RWPE2 (cell line): ENCODE measurements at regions not wholly inside any gene's neighbourhood (a gene's known extent, or its start where the extent isn't known, plus 50 kb on each side); places are given as distances from the start of the nearest gene placed in this dataset.

Source experiments
- ATAC-seq: fragments of 200-7000 bp; cut with Tn5 transposase; 3 replicates; pipeline ENCODE4 v1.9.1; 2021; ENCODE audit warnings: low read depth
- DNase-seq: peaks from one replicate; pipeline ENCODE4 v3.0.0-alpha.2; 2020; ENCODE audit warnings: low spot score
- H3K27ac ChIP-seq: fragments of 450-650 bp; 2 replicates; pipeline ENCODE4 v1.5.1; 2017; ENCODE audit warnings: mild to moderate bottlenecking; ENCODE audit not compliant: poor library complexity, severe bottlenecking
- H3K27me3 ChIP-seq: fragments of 250-450 bp; sonication (Bioruptor Pico); 2 replicates; pipeline ENCODE4 v1.5.1; 2021; ENCODE audit warnings: mild to moderate bottlenecking, moderate library complexity; ENCODE audit not compliant: insufficient read depth, poor library complexity, severe bottlenecking
- H3K36me3 ChIP-seq: fragments of 250-450 bp; sonication (Bioruptor Pico); 2 replicates; pipeline ENCODE4 v1.5.1; 2020; ENCODE audit warnings: low read depth, mild to moderate bottlenecking, moderate library complexity
- H3K4me1 ChIP-seq: fragments of 250-450 bp; sonication (Bioruptor Pico); 2 replicates; pipeline ENCODE4 v1.5.1; 2021; ENCODE audit warnings: mild to moderate bottlenecking, moderate library complexity; ENCODE audit not compliant: insufficient read depth, poor library complexity, severe bottlenecking
- H3K4me3 ChIP-seq: fragments of 250-450 bp; sonication (Bioruptor Pico); 2 replicates; pipeline ENCODE4 v1.5.1; 2021; ENCODE audit warnings: mild to moderate bottlenecking, moderate library complexity; ENCODE audit not compliant: severe bottlenecking
- H3K9me3 ChIP-seq: fragments of 250-450 bp; sonication (Bioruptor Pico); 2 replicates; pipeline ENCODE4 v1.5.1; 2021; ENCODE audit warnings: mild to moderate bottlenecking, moderate library complexity; ENCODE audit not compliant: severe bottlenecking
- TF ChIP-seq, protein P1 (sequence below): fragments of 450-650 bp; IDR thresholded peaks from one replicate; pipeline ENCODE4 v1.5.1; 2017; ENCODE audit warnings: mild to moderate bottlenecking, moderate library complexity; ENCODE audit not compliant: poor library complexity, severe bottlenecking

DNA sequence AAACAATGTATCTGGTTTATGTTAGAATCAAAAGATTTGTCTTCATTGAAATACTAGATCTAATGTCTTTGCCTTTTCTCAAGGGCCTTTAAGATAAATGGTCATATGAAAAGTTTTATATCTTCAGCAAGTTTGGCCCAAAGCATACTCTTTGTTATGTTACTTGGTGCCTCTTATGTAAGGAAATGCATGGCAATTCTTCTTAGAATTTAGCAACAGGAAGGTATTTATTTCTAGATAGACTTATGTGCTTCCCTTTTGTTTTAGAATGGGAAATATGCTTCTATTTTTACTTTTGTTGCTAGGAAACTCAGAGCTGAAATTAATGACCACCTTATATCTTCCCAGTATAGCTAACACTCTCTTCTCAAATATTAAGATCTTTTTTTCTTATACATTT, 117.4 kb upstream of the DLX2 start:
- ATAC-seq (no peak), DNase-seq (no peak)
- Histone ChIP-seq H3K9me3 (no peaks in the 10 kb centered on the region), H3K4me3 (no peak overlapping the region), H3K27me3 (no peaks in the 10 kb centered on the region), H3K27ac (no peak overlapping the region), H3K36me3 (no peaks in the 10 kb centered on the region), H3K4me1 (peaks cover 25% of the 10 kb centered on the region)
- TF ChIP-seq, protein P1, sequence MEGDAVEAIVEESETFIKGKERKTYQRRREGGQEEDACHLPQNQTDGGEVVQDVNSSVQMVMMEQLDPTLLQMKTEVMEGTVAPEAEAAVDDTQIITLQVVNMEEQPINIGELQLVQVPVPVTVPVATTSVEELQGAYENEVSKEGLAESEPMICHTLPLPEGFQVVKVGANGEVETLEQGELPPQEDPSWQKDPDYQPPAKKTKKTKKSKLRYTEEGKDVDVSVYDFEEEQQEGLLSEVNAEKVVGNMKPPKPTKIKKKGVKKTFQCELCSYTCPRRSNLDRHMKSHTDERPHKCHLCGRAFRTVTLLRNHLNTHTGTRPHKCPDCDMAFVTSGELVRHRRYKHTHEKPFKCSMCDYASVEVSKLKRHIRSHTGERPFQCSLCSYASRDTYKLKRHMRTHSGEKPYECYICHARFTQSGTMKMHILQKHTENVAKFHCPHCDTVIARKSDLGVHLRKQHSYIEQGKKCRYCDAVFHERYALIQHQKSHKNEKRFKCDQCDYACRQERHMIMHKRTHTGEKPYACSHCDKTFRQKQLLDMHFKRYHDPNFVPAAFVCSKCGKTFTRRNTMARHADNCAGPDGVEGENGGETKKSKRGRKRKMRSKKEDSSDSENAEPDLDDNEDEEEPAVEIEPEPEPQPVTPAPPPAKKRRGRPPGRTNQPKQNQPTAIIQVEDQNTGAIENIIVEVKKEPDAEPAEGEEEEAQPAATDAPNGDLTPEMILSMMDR = no peak

GRCh38 chr2:172223601-172224054, 120.9 kb upstream of the DLX2 start:
- peaks cover 21% of the 10 kb centered on the region for H3K4me1 ChIP-seq
- DNase-seq (no peak), ATAC-seq (no peak)
- H3K27ac ChIP-seq = no peak overlapping the region
- no peak overlapping the region for H3K4me3 ChIP-seq
- TF ChIP-seq, protein P1 = no peak
- no peaks in the 10 kb centered on the region for H3K36me3 ChIP-seq
- H3K27me3 ChIP-seq = no peaks in the 10 kb centered on the region
- H3K9me3 ChIP-seq = no peaks in the 10 kb centered on the region

- Histone ChIP-seq H3K4me3 (no peak overlapping the region), H3K27ac (no peak overlapping the region), H3K36me3 (no peaks in the 10 kb centered on the region), H3K4me1 (peaks cover 39% of the 10 kb centered on the region), H3K27me3 (no peaks in the 10 kb centered on the region), H3K9me3 (no peaks in the 10 kb centered on the region)
- TF ChIP-seq, protein P1 = no peak
- DNase-seq (no peak), ATAC-seq (no peak)
Observed at GRCh38 chr2:172225786-172226185, 123.1 kb upstream of the DLX2 start.

DNA sequence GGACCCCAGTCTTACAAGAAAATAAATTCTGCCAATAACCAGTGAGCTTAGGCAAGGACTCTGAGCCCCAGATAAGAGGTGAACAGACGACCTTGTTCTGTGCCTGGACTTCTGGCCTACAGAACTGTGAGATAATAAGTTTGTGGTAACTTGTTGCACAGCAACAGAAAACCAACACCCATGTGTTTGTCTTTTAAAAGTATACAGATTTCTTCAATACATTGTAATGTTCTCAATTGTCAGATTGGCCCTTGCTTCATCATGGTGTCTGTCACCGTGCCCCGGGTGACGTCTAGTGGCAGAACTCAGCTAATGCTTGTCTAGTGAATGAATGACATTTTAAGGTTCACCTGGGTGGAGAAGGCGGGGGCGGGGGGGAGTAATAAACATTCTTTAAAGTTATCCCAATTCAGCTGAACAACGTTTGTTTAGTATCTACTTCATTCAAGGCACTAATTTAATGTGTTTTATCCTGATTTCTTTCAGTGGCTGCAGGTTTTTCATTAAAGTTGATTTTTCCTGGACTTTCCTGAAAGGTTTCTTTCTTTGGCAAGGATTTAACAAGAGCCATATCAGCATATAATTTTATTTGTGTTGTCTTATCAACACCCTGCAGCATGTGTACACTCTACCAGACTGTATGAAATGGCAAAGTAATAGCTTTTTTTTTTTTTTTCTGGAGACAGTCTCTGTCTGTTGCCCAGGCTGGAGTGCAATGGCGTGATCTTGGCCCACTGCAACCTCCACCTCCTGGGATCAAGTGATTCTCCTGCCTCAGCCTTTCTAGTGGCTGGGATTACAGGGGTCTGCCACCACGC, 123.8 kb upstream of the DLX2 start:
- Histone ChIP-seq H3K9me3 (no peaks in the 10 kb centered on the region), H3K4me1 (peaks cover 45% of the 10 kb centered on the region), H3K36me3 (no peaks in the 10 kb centered on the region), H3K4me3 (no peak overlapping the region), H3K27ac (peak overlapping the region; percentile 84), H3K27me3 (no peaks in the 10 kb centered on the region)
- TF ChIP-seq, protein P1 = peak; percentile 84
- ATAC-seq = no peak
- DNase-seq = no peak

DNA sequence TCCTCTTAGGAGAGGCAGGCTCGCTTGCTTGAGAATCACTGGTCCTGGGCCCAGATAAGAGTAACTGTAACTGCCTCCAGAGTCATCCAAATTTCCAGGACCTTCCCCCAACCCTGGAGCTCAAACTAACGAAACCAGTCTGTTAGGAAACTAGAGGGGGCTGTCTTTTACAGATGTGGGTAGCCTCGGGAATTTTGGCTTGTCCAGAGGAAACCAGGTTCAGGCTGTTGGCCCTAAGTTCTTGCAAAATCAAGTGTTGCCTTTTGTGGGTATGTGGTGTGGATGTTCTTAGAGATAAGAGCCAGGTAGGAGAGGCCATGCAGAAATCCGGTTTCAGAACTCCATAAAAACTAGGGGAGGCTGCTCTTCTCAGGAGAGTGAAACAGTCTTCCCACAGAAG, 125.0 kb upstream of the DLX2 start:
- no peak for ATAC-seq
- H3K36me3 ChIP-seq = no peaks in the 10 kb centered on the region
- no peaks in the 10 kb centered on the region for H3K9me3 ChIP-seq
- H3K27me3 ChIP-seq = no peaks in the 10 kb centered on the region
- H3K4me3 ChIP-seq = no peak overlapping the region
- TF ChIP-seq, protein P1 = no peak
- DNase-seq = no peak
- H3K4me1 ChIP-seq = peaks cover 57% of the 10 kb centered on the region
- peak overlapping the region; percentile 84 for H3K27ac ChIP-seq
